ENCODE measurements at regions not wholly inside any gene's neighbourhood (a gene's known extent, or its start where the extent isn't known, plus 50 kb on each side); places are given as distances from the start of the nearest gene placed in this dataset.
"Not testable (repeated sequence)": the region's sequence is repeated elsewhere in the genome, so short reads cannot be mapped to it uniquely, and the experiment has no call there.

- Mint-ChIP-seq H3K36me3 (ENCODE audit: low read depth) (no peaks in the 10 kb centered on the region), H3K4me3 (no peak overlapping the region), H3K4me1 (peaks cover 2% of the 10 kb centered on the region), H3K27ac (no peak overlapping the region), H3K9me3 (no peaks in the 10 kb centered on the region), H3K27me3 (peaks cover 4% of the 10 kb centered on the region)
- DNase-seq: no peak
- POLR2A ChIA-PET: no interaction called here
- CTCF ChIA-PET: interaction anchor here (3.9 kb wide), 1 partner anchor 16 kb away, joined by 12 read pairs; no protein-coding TSS in a partner anchor
Observed at GRCh38 chr1:245058436-245058835, 96.3 kb upstream of the KIF26B start.

GRCh38 chr1:245056913-245057312 lies 97.9 kb upstream of the KIF26B start:
- DNase-seq: no peak
- POLR2A ChIA-PET: no interaction called here
- CTCF ChIA-PET: interaction anchor here (0.6 to 3.9 kb wide), 2 partner anchors 13 to 15 kb away, joined by 3 to 12 read pairs; no protein-coding TSS in a partner anchor
- Mint-ChIP-seq H3K9me3 (no peaks in the 10 kb centered on the region), H3K27ac (no peak overlapping the region), H3K4me3 (no peak overlapping the region), H3K36me3 (ENCODE audit: low read depth) (no peaks in the 10 kb centered on the region), H3K4me1 (peaks cover 7% of the 10 kb centered on the region), H3K27me3 (peaks cover 4% of the 10 kb centered on the region)

GRCh38 chr1:245056296-245056695 lies 98.5 kb upstream of the KIF26B start:
- peaks cover 14% of the 10 kb centered on the region for H3K4me1 Mint-ChIP-seq
- POLR2A ChIA-PET; H3K9me3 Mint-ChIP-seq; H3K4me3 Mint-ChIP-seq; H3K27me3 Mint-ChIP-seq; H3K27ac Mint-ChIP-seq; DNase-seq; H3K36me3 Mint-ChIP-seq (ENCODE audit: low read depth): not testable (repeated sequence)
- CTCF ChIA-PET: interaction anchor here (3.9 kb wide), 1 partner anchor 14 kb away, joined by 12 read pairs; no protein-coding TSS in a partner anchor

GRCh38 chr1:245055752-245056151 lies 99.0 kb upstream of the KIF26B start:
- Mint-ChIP-seq H3K4me1 (peaks cover 16% of the 10 kb centered on the region), H3K27me3 (peaks cover 4% of the 10 kb centered on the region), H3K36me3 (ENCODE audit: low read depth) (no peaks in the 10 kb centered on the region), H3K27ac (no peak overlapping the region), H3K4me3 (no peak overlapping the region), H3K9me3 (no peaks in the 10 kb centered on the region)
- DNase-seq: no peak
- POLR2A ChIA-PET: no interaction called here
- CTCF ChIA-PET: interaction anchor here (3.9 kb wide), 1 partner anchor 13 kb away, joined by 12 read pairs; no protein-coding TSS in a partner anchor

- POLR2A ChIA-PET: no interaction called here
- CTCF ChIA-PET: interaction anchor here (0.7 kb wide), 1 partner anchor 12 kb away, joined by 4 read pairs; no protein-coding TSS in a partner anchor
- no peak overlapping the region for H3K4me3 Mint-ChIP-seq
- peaks cover 3% of the 10 kb centered on the region for H3K27me3 Mint-ChIP-seq
- DNase-seq: no peak
- no peaks in the 10 kb centered on the region for H3K36me3 Mint-ChIP-seq (ENCODE audit: low read depth)
- no peaks in the 10 kb centered on the region for H3K9me3 Mint-ChIP-seq
- H3K27ac Mint-ChIP-seq: no peak overlapping the region
- H3K4me1 Mint-ChIP-seq: peaks cover 16% of the 10 kb centered on the region
Observed at GRCh38 chr1:245054507-245055270, 100.1 kb upstream of the KIF26B start.

- ChIA-PET CTCF (interaction anchor here (0.7 kb wide), 1 partner anchor 12 kb away, joined by 4 read pairs; no protein-coding TSS in a partner anchor), POLR2A (no interaction called here)
- Mint-ChIP-seq H3K9me3 (no peaks in the 10 kb centered on the region), H3K27me3 (peaks cover 3% of the 10 kb centered on the region), H3K27ac (no peak overlapping the region), H3K4me1 (peaks cover 16% of the 10 kb centered on the region), H3K4me3 (no peak overlapping the region), H3K36me3 (ENCODE audit: low read depth) (no peaks in the 10 kb centered on the region)
- DNase-seq: no peak
Observed at GRCh38 chr1:245054105-245054504, 100.7 kb upstream of the KIF26B start.

- POLR2A ChIA-PET: interaction anchor here (1.5 to 1.7 kb wide), 2 partner anchors 9 to 10 kb away, joined by 5 to 6 read pairs; no protein-coding TSS in a partner anchor
- DNase-seq: no peak
- Mint-ChIP-seq H3K9me3 (no peaks in the 10 kb centered on the region), H3K36me3 (ENCODE audit: low read depth) (no peaks in the 10 kb centered on the region), H3K4me1 (peaks cover 16% of the 10 kb centered on the region), H3K4me3 (no peak overlapping the region), H3K27me3 (peaks cover 3% of the 10 kb centered on the region), H3K27ac (no peak overlapping the region)
- CTCF ChIA-PET: interaction anchor here (0.8 to 2.4 kb wide), 3 partner anchors 10 to 251 kb away, joined by 3 to 28 read pairs (median 7); no protein-coding TSS in a partner anchor
Observed at GRCh38 chr1:245052258-245052657, 102.5 kb upstream of the KIF26B start.

- Mint-ChIP-seq H3K36me3 (ENCODE audit: low read depth) (no peaks in the 10 kb centered on the region), H3K4me1 (peaks cover 16% of the 10 kb centered on the region), H3K27ac (no peak overlapping the region), H3K4me3 (no peak overlapping the region), H3K9me3 (no peaks in the 10 kb centered on the region), H3K27me3 (peaks cover 3% of the 10 kb centered on the region)
- ChIA-PET POLR2A (interaction anchor here (1.3 to 2.3 kb wide), 4 partner anchors 9 to 216 kb away, joined by 5 to 7 read pairs (median 6); partner anchors contain the start of gene COX20), CTCF (interaction anchor here (0.8 to 2.4 kb wide), 4 partner anchors 9 to 250 kb away, joined by 3 to 28 read pairs (median 5); no protein-coding TSS in a partner anchor)
- DNase-seq: peak; percentile 30
Observed at GRCh38 chr1:245051349-245052221, 103.2 kb upstream of the KIF26B start.

- no peak overlapping the region for H3K4me3 Mint-ChIP-seq
- no peak for DNase-seq
- ChIA-PET POLR2A (no interaction called here), CTCF (interaction anchor here (1.4 kb wide), 2 partner anchors 246 to 443 kb away, joined by 4 to 7 read pairs; no protein-coding TSS in a partner anchor)
- no peaks in the 10 kb centered on the region for H3K36me3 Mint-ChIP-seq (ENCODE audit: low read depth)
- no peak overlapping the region for H3K27ac Mint-ChIP-seq
- peaks cover 13% of the 10 kb centered on the region for H3K4me1 Mint-ChIP-seq
- no peaks in the 10 kb centered on the region for H3K9me3 Mint-ChIP-seq
- H3K27me3 Mint-ChIP-seq: peaks cover 3% of the 10 kb centered on the region
Observed at GRCh38 chr1:245046769-245047168, 108.0 kb upstream of the KIF26B start.

- Mint-ChIP-seq H3K4me1 (peaks cover 9% of the 10 kb centered on the region), H3K27ac (no peak overlapping the region), H3K4me3 (no peak overlapping the region), H3K36me3 (ENCODE audit: low read depth) (no peaks in the 10 kb centered on the region), H3K9me3 (no peaks in the 10 kb centered on the region), H3K27me3 (peaks cover 3% of the 10 kb centered on the region)
- CTCF ChIA-PET: interaction anchor here (1.4 kb wide), 1 partner anchor 245 kb away, joined by 7 read pairs; no protein-coding TSS in a partner anchor
- POLR2A ChIA-PET: interaction anchor here (1.2 kb wide), 1 partner anchor 210 kb away, joined by 4 read pairs; no protein-coding TSS in a partner anchor
- DNase-seq: no peak
Observed at GRCh38 chr1:245046315-245046714, 108.5 kb upstream of the KIF26B start.

GRCh38 chr1:245045087-245045881 lies 109.5 kb upstream of the KIF26B start:
- Mint-ChIP-seq H3K4me1 (peaks cover 6% of the 10 kb centered on the region), H3K9me3 (no peaks in the 10 kb centered on the region), H3K4me3 (no peak overlapping the region), H3K27ac (no peak overlapping the region), H3K36me3 (ENCODE audit: low read depth) (no peaks in the 10 kb centered on the region), H3K27me3 (peaks cover 3% of the 10 kb centered on the region)
- no peak for DNase-seq
- ChIA-PET POLR2A (interaction anchor here (1.2 kb wide), 1 partner anchor 209 kb away, joined by 4 read pairs; no protein-coding TSS in a partner anchor), CTCF (interaction anchor here (1.4 to 4.5 kb wide), 2 partner anchors 244 kb away, joined by 7 to 55 read pairs; no protein-coding TSS in a partner anchor)

GRCh38 chr1:245043611-245043940 lies 111.2 kb upstream of the KIF26B start:
- no peaks in the 10 kb centered on the region for H3K27me3 Mint-ChIP-seq
- H3K27ac Mint-ChIP-seq: no peak overlapping the region
- POLR2A ChIA-PET: interaction anchor here (1.0 to 2.5 kb wide), 2 partner anchors 72 to 242 kb away, joined by 5 to 11 read pairs; no protein-coding TSS in a partner anchor
- H3K4me3 Mint-ChIP-seq: no peak overlapping the region
- H3K36me3 Mint-ChIP-seq (ENCODE audit: low read depth): no peaks in the 10 kb centered on the region
- CTCF ChIA-PET: interaction anchor here (0.5 to 4.5 kb wide), 16 partner anchors 8 to 444 kb away, joined by 3 to 55 read pairs (median 15); partner anchors contain the start of gene HNRNPU
- no peaks in the 10 kb centered on the region for H3K9me3 Mint-ChIP-seq
- H3K4me1 Mint-ChIP-seq: peaks cover 6% of the 10 kb centered on the region
- no peak for DNase-seq

Measured in activated CD4-positive, alpha-beta memory T cell treated with anti-CD3 and anti-CD28 coated beads, Interleukin-2, amount 10 ng/mL, durations not matched to agents 7 days and 5 days (primary cell).